ENCODE measurements at regions not wholly inside any gene's neighbourhood (a gene's known extent, or its start where the extent isn't known, plus 50 kb on each side); places are given as distances from the start of the nearest gene placed in this dataset.

- no peak for TF ChIP-seq ZSCAN20 (CRISPR knock-in tag; IDR thresholded peaks at IDR 0.05)
- no peak for TF ChIP-seq HES2 (IDR thresholded peaks at IDR 0.05)
- TF ChIP-seq CBX8 (IDR thresholded peaks at IDR 0.05) = no peak
- TF ChIP-seq TP53 (CRISPR knock-in tag; IDR thresholded peaks at IDR 0.05) = no peak
- H3K9me3 ChIP-seq = no peaks in the 10 kb centered on the region
- CTCF ChIA-PET = interaction anchor here (0.5 to 0.9 kb wide), 3 partner anchors 390 to 802 kb away, joined by 3 to 4 read pairs (median 3); no protein-coding TSS in a partner anchor
- DNase-seq (ENCODE audit: low read depth in 1 of 2, low spot score in 1 of 2) = no peak
- peaks cover 10% of the 10 kb centered on the region for H3K4me1 ChIP-seq
- no peak overlapping the region for H3K4me3 ChIP-seq
- no peak for ATAC-seq
- no peak for FAIRE-seq
- H3K27ac ChIP-seq = no peak overlapping the region
- H3K4me2 ChIP-seq = no peak overlapping the region
- POLR2A ChIA-PET = no interaction called here
Observed at GRCh38 chr1:218996362-218996761, 177.3 kb upstream of the LYPLAL1 start.

- no peak overlapping the region for H3K27ac ChIP-seq
- peaks cover 10% of the 10 kb centered on the region for H3K4me1 ChIP-seq
- TF ChIP-seq HDAC2 (IDR thresholded peaks at IDR 0.05) (no peak), CBX2 (IDR thresholded peaks at IDR 0.05; ENCODE audit: borderline replicate concordance, low read depth) (no peak), MAFK (IDR thresholded peaks at IDR 0.05; ENCODE audit: partially characterized antibody) (peak; percentile 87), NPAS2 (CRISPR knock-in tag; IDR thresholded peaks at IDR 0.05; ENCODE audit: borderline replicate concordance) (no peak)
- ATAC-seq (no peak), DNase-seq (ENCODE audit: low read depth in 1 of 2, low spot score in 1 of 2) (no peak), FAIRE-seq (no peak)
- no peak overlapping the region for H3K4me2 ChIP-seq
- WGBS (ENCODE audit: missing lambda C conversion rate) = 76% methylated on average over 1 of the region's 1 CpG
- no peak overlapping the region for H3K4me3 ChIP-seq
- ChIA-PET POLR2A (no interaction called here), CTCF (no interaction called here)
- H3K9me3 ChIP-seq = peaks cover 11% of the 10 kb centered on the region
Observed at GRCh38 chr1:219000005-219000404, 173.7 kb upstream of the LYPLAL1 start.

- 68% methylated on average over 1 of the region's 1 CpG for WGBS (ENCODE audit: missing lambda C conversion rate)
- TF ChIP-seq RFX5 (IDR thresholded peaks at IDR 0.05) = no peak
- TF ChIP-seq HOXB5 (CRISPR knock-in tag; IDR thresholded peaks at IDR 0.05) = no peak
- no peak for TF ChIP-seq CBX2 (IDR thresholded peaks at IDR 0.05; ENCODE audit: borderline replicate concordance, low read depth)
- no peak for TF ChIP-seq FOSL2 (IDR thresholded peaks at IDR 0.05)
- no peak for TF ChIP-seq FOSL2 (CRISPR knock-in tag; IDR thresholded peaks at IDR 0.05)
- no peak for TF ChIP-seq BHLHE40 (IDR thresholded peaks at IDR 0.05; ENCODE audit: low read depth, low read length)
- TF ChIP-seq HOXB13 (CRISPR knock-in tag; IDR thresholded peaks at IDR 0.05; ENCODE audit: low read depth) = no peak
- no peak for TF ChIP-seq SREBF2 (IDR thresholded peaks at IDR 0.05)
- no peak for TF ChIP-seq SMC3 (IDR thresholded peaks at IDR 0.05)
- TF ChIP-seq JUN (IDR thresholded peaks at IDR 0.05) = no peak
- no peak for TF ChIP-seq MYC (IDR thresholded peaks at IDR 0.05; ENCODE audit: borderline replicate concordance, low read length)
- no peak for TF ChIP-seq ZFP36 (IDR thresholded peaks at IDR 0.05; ENCODE audit: borderline replicate concordance, partially characterized antibody)
- TF ChIP-seq EP300 (IDR thresholded peaks at IDR 0.05) = no peak
- TF ChIP-seq TP53 (CRISPR knock-in tag; IDR thresholded peaks at IDR 0.05) = no peak
- TF ChIP-seq NPAS2 (CRISPR knock-in tag; IDR thresholded peaks at IDR 0.05; ENCODE audit: borderline replicate concordance) = no peak
- TF ChIP-seq, protein P1, sequence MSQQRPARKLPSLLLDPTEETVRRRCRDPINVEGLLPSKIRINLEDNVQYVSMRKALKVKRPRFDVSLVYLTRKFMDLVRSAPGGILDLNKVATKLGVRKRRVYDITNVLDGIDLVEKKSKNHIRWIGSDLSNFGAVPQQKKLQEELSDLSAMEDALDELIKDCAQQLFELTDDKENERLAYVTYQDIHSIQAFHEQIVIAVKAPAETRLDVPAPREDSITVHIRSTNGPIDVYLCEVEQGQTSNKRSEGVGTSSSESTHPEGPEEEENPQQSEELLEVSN (IDR thresholded peaks at IDR 0.05; ENCODE audit: borderline replicate concordance, low read depth) = no peak
- no peak for TF ChIP-seq MAZ (IDR thresholded peaks at IDR 0.05; ENCODE audit: borderline replicate concordance, low read depth, low read length)
Observed at GRCh38 chr1:219000631-219001030, 173.0 kb upstream of the LYPLAL1 start.

DNA sequence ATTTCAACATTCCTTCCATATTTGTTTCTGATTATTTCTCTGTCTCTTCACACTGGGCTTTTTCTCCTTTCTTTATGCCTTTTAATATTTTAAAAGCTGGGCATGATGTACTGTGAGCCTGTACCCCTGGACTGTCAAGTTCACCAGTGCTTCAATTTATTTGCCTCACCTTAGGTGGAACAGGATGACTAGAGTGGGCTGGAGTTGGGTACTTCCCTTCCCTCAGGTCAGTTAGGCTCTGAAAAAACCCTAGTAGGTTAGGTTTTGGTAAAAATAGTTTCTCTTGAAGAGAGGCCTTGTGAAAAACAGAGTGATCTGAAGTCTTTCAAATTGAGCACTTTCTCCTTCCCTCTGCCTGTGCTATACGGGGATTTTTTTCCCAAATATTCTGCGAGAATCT lies 163.0 kb upstream of the LYPLAL1 start:
- ChIA-PET CTCF (no interaction called here), POLR2A (no interaction called here)
- TF ChIP-seq, protein P2, sequence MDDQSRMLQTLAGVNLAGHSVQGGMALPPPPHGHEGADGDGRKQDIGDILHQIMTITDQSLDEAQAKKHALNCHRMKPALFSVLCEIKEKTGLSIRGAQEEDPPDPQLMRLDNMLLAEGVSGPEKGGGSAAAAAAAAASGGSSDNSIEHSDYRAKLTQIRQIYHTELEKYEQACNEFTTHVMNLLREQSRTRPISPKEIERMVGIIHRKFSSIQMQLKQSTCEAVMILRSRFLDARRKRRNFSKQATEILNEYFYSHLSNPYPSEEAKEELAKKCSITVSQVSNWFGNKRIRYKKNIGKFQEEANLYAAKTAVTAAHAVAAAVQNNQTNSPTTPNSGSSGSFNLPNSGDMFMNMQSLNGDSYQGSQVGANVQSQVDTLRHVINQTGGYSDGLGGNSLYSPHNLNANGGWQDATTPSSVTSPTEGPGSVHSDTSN (IDR thresholded peaks at IDR 0.05) = no peak
- TF ChIP-seq CHD4 (IDR thresholded peaks at IDR 0.05; ENCODE audit: borderline replicate concordance) (no peak), MAX (IDR thresholded peaks at IDR 0.05) (no peak), SMC3 (IDR thresholded peaks at IDR 0.05) (no peak), NFE2L2 (conservative IDR thresholded peaks at IDR 0.05; ENCODE audit: low read length) (no peak), HOXB13 (CRISPR knock-in tag; IDR thresholded peaks at IDR 0.05; ENCODE audit: low read depth) (no peak), MAFK (IDR thresholded peaks at IDR 0.05; ENCODE audit: partially characterized antibody) (no peak), HDAC2 (IDR thresholded peaks at IDR 0.05) (no peak), JUN (IDR thresholded peaks at IDR 0.05) (no peak), TFCP2L1 (CRISPR knock-in tag; IDR thresholded peaks at IDR 0.05) (no peak), NR3C1 (IDR thresholded peaks at IDR 0.05) (no peak), HES2 (IDR thresholded peaks at IDR 0.05) (no peak), ESRRA (IDR thresholded peaks at IDR 0.05; ENCODE audit: borderline replicate concordance, low read length) (no peak), CBX2 (IDR thresholded peaks at IDR 0.05; ENCODE audit: borderline replicate concordance, low read depth) (no peak), FOXS1 (CRISPR knock-in tag; IDR thresholded peaks at IDR 0.05) (no peak)
- TF ChIP-seq, protein P3, sequence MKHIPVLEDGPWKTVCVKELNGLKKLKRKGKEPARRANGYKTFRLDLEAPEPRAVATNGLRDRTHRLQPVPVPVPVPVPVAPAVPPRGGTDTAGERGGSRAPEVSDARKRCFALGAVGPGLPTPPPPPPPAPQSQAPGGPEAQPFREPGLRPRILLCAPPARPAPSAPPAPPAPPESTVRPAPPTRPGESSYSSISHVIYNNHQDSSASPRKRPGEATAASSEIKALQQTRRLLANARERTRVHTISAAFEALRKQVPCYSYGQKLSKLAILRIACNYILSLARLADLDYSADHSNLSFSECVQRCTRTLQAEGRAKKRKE (CRISPR knock-in tag; IDR thresholded peaks at IDR 0.05; ENCODE audit: low read depth) = no peak

More at GRCh38 chr1:219000631-219001030, 173.0 kb upstream of the LYPLAL1 start:
- DNase-seq (ENCODE audit: low read depth in 1 of 2, low spot score in 1 of 2) (no peak), FAIRE-seq (no peak), ATAC-seq (no peak)
- H3K9me3 ChIP-seq = peaks cover 18% of the 10 kb centered on the region
- no peak overlapping the region for H3K4me3 ChIP-seq
- ChIA-PET POLR2A (no interaction called here), CTCF (no interaction called here)
- H3K27ac ChIP-seq = no peak overlapping the region
- H3K4me2 ChIP-seq = no peak overlapping the region
- H3K4me1 ChIP-seq = peaks cover 10% of the 10 kb centered on the region

More for the DNA sequence above, 163.0 kb upstream of the LYPLAL1 start:
- Histone ChIP-seq H3K9me3 (peaks cover 4% of the 10 kb centered on the region; the same call in 1 of the 3 replicates), H3K4me2 (no peak overlapping the region), H3K4me3 (no peak overlapping the region), H3K27ac (no peak overlapping the region), H3K4me1 (no peaks in the 10 kb centered on the region)
- ATAC-seq = no peak
- 96% methylated on average over 2 of the region's 2 CpGs for WGBS (ENCODE audit: missing lambda C conversion rate)
- no peak for FAIRE-seq
- DNase-seq (ENCODE audit: low read depth in 1 of 2, low spot score in 1 of 2) = no peak
